Glomerular visceral epithelial cell (primary cell): ENCODE measurements at regions not wholly inside any gene's neighbourhood (a gene's known extent, or its start where the extent isn't known, plus 50 kb on each side); places are given as distances from the start of the nearest gene placed in this dataset.

ENCODE experiments used
- DNase-seq: peaks from one replicate; pipeline ENCODE4 v3.0.0-alpha.2; 2016; ENCODE audit errors: extremely low spot score

GRCh38 chr15:94535298-94536048 lies 304.1 kb downstream of the MCTP2 start:
- DNase-seq, result no peak

GRCh38 chr15:94536549-94536948 lies 305.2 kb downstream of the MCTP2 start:
- DNase-seq, result no peak

GRCh38 chr15:94538280-94538679 lies 306.9 kb downstream of the MCTP2 start:
- no peak for DNase-seq

- no peak for DNase-seq
These were observed 311.0 kb downstream of the MCTP2 start for GRCh38 chr15:94542391-94542790.

GRCh38 chr15:94546808-94547207 lies 315.4 kb downstream of the MCTP2 start:
- DNase-seq, result no peak

- DNase-seq, result no peak
These were observed 316.4 kb downstream of the MCTP2 start for GRCh38 chr15:94547711-94548110.

- DNase-seq, result no peak
These were observed 324.6 kb downstream of the MCTP2 start for GRCh38 chr15:94555841-94556519.

- DNase-seq, result no peak
These were observed 329.8 kb downstream of the MCTP2 start for GRCh38 chr15:94561036-94561689.

GRCh38 chr15:94563456-94563855 lies 332.1 kb downstream of the MCTP2 start:
- no peak for DNase-seq

GRCh38 chr15:94576889-94577533 lies 345.6 kb downstream of the MCTP2 start:
- DNase-seq, result peak; percentile 22

GRCh38 chr15:94579286-94579685 lies 347.9 kb downstream of the MCTP2 start:
- DNase-seq, result no peak

GRCh38 chr15:94580211-94580885 lies 349.0 kb downstream of the MCTP2 start:
- no peak for DNase-seq

- DNase-seq, result peak; percentile 10
These were observed 351.0 kb downstream of the MCTP2 start for GRCh38 chr15:94582368-94582767.

GRCh38 chr15:94584833-94585244 lies 353.5 kb downstream of the MCTP2 start:
- no peak for DNase-seq

- no peak for DNase-seq
These were observed 354.7 kb downstream of the MCTP2 start for GRCh38 chr15:94586099-94586498.

- no peak for DNase-seq
These were observed 355.8 kb downstream of the MCTP2 start for GRCh38 chr15:94587113-94587512.

- DNase-seq, result no peak
These were observed 357.6 kb downstream of the MCTP2 start for GRCh38 chr15:94588993-94589392.

GRCh38 chr15:94592495-94592894 lies 361.1 kb downstream of the MCTP2 start:
- no peak for DNase-seq

GRCh38 chr15:94596707-94597106 lies 365.3 kb downstream of the MCTP2 start:
- DNase-seq, result no peak

GRCh38 chr15:94600505-94600904 lies 369.1 kb downstream of the MCTP2 start:
- no peak for DNase-seq

- no peak for DNase-seq
These were observed 371.6 kb downstream of the MCTP2 start for GRCh38 chr15:94602754-94603470.
